HCT116 (cell line): ENCODE measurements at regions not wholly inside any gene's neighbourhood (a gene's known extent, or its start where the extent isn't known, plus 50 kb on each side); places are given as distances from the start of the nearest gene placed in this dataset.

Experiments
- ATAC-seq: fragments of 200-7000 bp; cut with Tn5 transposase; 2 replicates; pipeline ENCODE4 v1.9.1; 2020; ENCODE audit warnings: mild to moderate bottlenecking, moderate library complexity
- BruUV-seq: library from RNA; stranded (reverse); fragments of 400-500 nt; replicated peaks from 2 replicates; lab custom pipeline; 2021; lab: Mats Ljungman, UMichigan
- CTCF ChIA-PET: fragments of 300-600 bp; sonication (Branson Sonifier 250); formaldehyde crosslinking; loops from one replicate; lab custom pipeline; 2021; ENCODE audit warnings: antibody characterized with exemption; lab: Charles Lee
- POLR2A ChIA-PET: fragments of 300-600, 350-600 bp; sonication (Branson Sonifier 250); formaldehyde crosslinking; loops from one replicate; lab custom pipeline; 2021; ENCODE audit warnings: antibody characterized with exemption; lab: Charles Lee
- RAD21 ChIA-PET, 2 experiments: fragments of 300-600 bp; sonication (Branson Sonifier 250); formaldehyde crosslinking; loops; one replicate each; lab custom pipeline; 2023; ENCODE audit warnings: low total read pairs in 2 of 2; ENCODE audit not compliant: uncharacterized antibody in 2 of 2, unreplicated experiment in 2 of 2, low non-redundant PET in 1 of 2; lab: Charles Lee
- DNase-seq: peaks from one replicate; pipeline ENCODE4 v3.0.0-alpha.2; 2010; ENCODE audit warnings: low read depth, low spot score
- H2AFZ ChIP-seq: fragments of 200-600 bp; shearing (Covaris generic), sonication (generic); 2 replicates; pipeline ENCODE4 v1.6.1; 2017; ENCODE audit warnings: low read depth, mixed run types, mixed read lengths, antibody characterized with exemption, low read length; ENCODE audit not compliant: poor library complexity, severe bottlenecking
- H3K27ac ChIP-seq: 2 replicates; pipeline ENCODE4 v1.5.1; 2012; ENCODE audit warnings: low read depth, low read length
- H3K27me3 ChIP-seq: fragments of 200-600 bp; sonication (generic); 2 replicates; pipeline ENCODE4 v1.6.1; 2016; ENCODE audit warnings: mixed run types, low read length, mixed read lengths; ENCODE audit not compliant: insufficient read depth
- H3K36me3 ChIP-seq, 2 experiments: fragments of 200-500 bp in 1 of 2; fragments of 200-600 bp in 1 of 2; sonication (Bioruptor generic) in 1 of 2; sonication (generic) in 1 of 2; 2 replicates each; pipeline versions ENCODE4 v1.5.1 to v1.6.1; 2014 to 2016; ENCODE audit warnings: low read length in 2 of 2, inconsistent platforms in 1 of 2, mixed read lengths in 1 of 2, mixed run types in 1 of 2; ENCODE audit not compliant: insufficient read depth in 2 of 2, control insufficient read depth in 1 of 2
- H3K4me1 ChIP-seq, 2 experiments: fragments of 200-600 bp in 1 of 2; sonication (generic) in 1 of 2; 2 replicates each; pipeline versions ENCODE4 v1.5.1 to v1.6.1; 2012 to 2017; ENCODE audit warnings: low read length in 2 of 2, inconsistent platforms in 1 of 2, mild to moderate bottlenecking in 1 of 2, mixed read lengths in 1 of 2, mixed run types in 1 of 2, moderate library complexity in 1 of 2; ENCODE audit not compliant: insufficient read depth in 2 of 2, control insufficient read depth in 1 of 2
- H3K4me2 ChIP-seq: fragments of 200-600 bp; sonication (generic); 2 replicates; pipeline ENCODE4 v1.6.1; 2017; ENCODE audit warnings: mixed run types, low read length, mixed read lengths
- H3K4me3 ChIP-seq, 2 experiments: fragments of 200-600 bp in 1 of 2; sonication (generic) in 1 of 2; replicated peaks in 1 of 2; 2 replicates each; pipeline ENCODE4 v1.5.1; 2011 to 2016; ENCODE audit warnings: low read length in 2 of 2, control low read depth in 1 of 2, low read depth in 1 of 2, mild to moderate bottlenecking in 1 of 2, mixed read lengths in 1 of 2, mixed run types in 1 of 2
- H3K79me2 ChIP-seq: fragments of 200-600 bp; sonication (generic); 2 replicates; pipeline ENCODE4 v1.6.1; 2017; ENCODE audit warnings: mild to moderate bottlenecking, mixed run types, low read length, moderate library complexity, mixed read lengths; ENCODE audit not compliant: insufficient read depth
- H3K9ac ChIP-seq: fragments of 200-600 bp; sonication (generic); 2 replicates; pipeline ENCODE4 v1.6.1; 2016; ENCODE audit warnings: low read length, mixed read lengths
- H3K9me2 ChIP-seq: fragments of 200-600 bp; sonication (generic), shearing (Covaris generic); 2 replicates; pipeline ENCODE4 v1.6.1; 2017; ENCODE audit warnings: mixed run types, mild to moderate bottlenecking, moderate library complexity; ENCODE audit not compliant: insufficient read depth
- H3K9me3 ChIP-seq, 2 experiments: fragments of 200-500 bp in 1 of 2; fragments of 200-600 bp in 1 of 2; sonication (Bioruptor generic) in 1 of 2; sonication (generic) in 1 of 2; 2 replicates each; pipeline ENCODE4 v1.6.1; 2014 to 2017; ENCODE audit warnings: low read length in 2 of 2, mixed read lengths in 2 of 2, inconsistent platforms in 1 of 2, low read depth in 1 of 2, mild to moderate bottlenecking in 1 of 2, mixed run types in 1 of 2, moderate library complexity in 1 of 2; ENCODE audit not compliant: control insufficient read depth in 1 of 2, insufficient read depth in 1 of 2
- H4K20me1 ChIP-seq: fragments of 200-600 bp; sonication (generic), shearing (Covaris generic); 2 replicates; pipeline ENCODE4 v1.6.1; 2017; ENCODE audit warnings: mixed run types, mild to moderate bottlenecking, moderate library complexity; ENCODE audit not compliant: insufficient read depth
- CBX3 ChIP-seq: IDR thresholded peaks from 2 replicates; pipeline ENCODE4 v1.6.1; 2012; ENCODE audit warnings: low read depth
- EGR1 ChIP-seq: IDR thresholded peaks from 2 replicates; pipeline ENCODE4 v1.6.1; 2012; ENCODE audit warnings: low read depth
- ELF1 ChIP-seq: IDR thresholded peaks from 2 replicates; pipeline ENCODE4 v1.6.1; 2012; ENCODE audit warnings: low read depth, borderline replicate concordance
- JUND ChIP-seq: IDR thresholded peaks from 2 replicates; pipeline ENCODE4 v1.6.1; 2012
- RAD21 ChIP-seq: IDR thresholded peaks from 2 replicates; pipeline ENCODE4 v1.6.1; 2012; ENCODE audit warnings: low read depth, mild to moderate bottlenecking
- TCF7L2 ChIP-seq: IDR thresholded peaks from 2 replicates; pipeline ENCODE4 v1.7.0; 2011; ENCODE audit warnings: borderline replicate concordance, inconsistent platforms; ENCODE audit not compliant: insufficient read depth, insufficient read length; ENCODE audit errors: extremely low read depth
- ZNF274 ChIP-seq: fragments of 200-500 bp; sonication (Bioruptor generic); IDR thresholded peaks from 2 replicates; pipeline ENCODE4 v1.6.1; 2014; ENCODE audit warnings: mild to moderate bottlenecking, low read depth, low read length, inconsistent platforms
- intact Hi-C: fragments of 100-400 bp; cut with micrococcal nuclease; formaldehyde crosslinking; loops from 2 replicates; pipeline ENCODE4 v1.10.0; 2022
- TF ChIP-seq, protein P1 (sequence below): IDR thresholded peaks from 2 replicates; pipeline ENCODE4 v1.6.1; 2012
- TF ChIP-seq, protein P2 (sequence below): IDR thresholded peaks from 2 replicates; pipeline ENCODE4 v1.6.1; 2011; ENCODE audit warnings: mild to moderate bottlenecking, low read length, moderate library complexity; ENCODE audit not compliant: insufficient replicate concordance; ENCODE audit errors: extremely low read depth

DNA sequence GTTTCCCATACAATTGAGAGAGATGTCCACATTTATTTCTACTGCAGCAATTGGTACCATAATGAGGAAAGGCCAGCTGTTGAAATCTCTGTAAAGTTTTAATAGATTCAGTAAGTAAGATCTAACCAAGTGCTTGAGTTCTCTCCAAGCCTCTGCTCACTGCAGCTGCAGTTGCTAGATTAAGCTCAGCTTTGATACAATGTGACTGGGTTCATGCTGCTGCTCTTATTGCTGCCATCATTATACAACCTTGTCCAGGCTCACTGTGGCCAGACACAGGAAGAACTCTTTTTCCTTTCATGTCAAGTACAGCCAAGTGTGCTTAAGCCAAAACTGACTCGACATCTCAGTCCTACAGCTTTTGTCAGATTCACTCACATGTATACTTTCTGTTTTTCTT lies 423.5 kb downstream of the GJA1 start:
- BruUV-seq, result no TSS peak
- no peak for DNase-seq
- ChIA-PET RAD21 (no interaction called here), CTCF (interaction anchor here (1.7 to 2.3 kb wide), 2 partner anchors 175 to 326 kb away, joined by 6 to 8 read pairs; no protein-coding TSS in a partner anchor), POLR2A (no interaction called here)
- intact Hi-C loops, result loop anchor here (10.0 kb wide), 1 partner anchor 506 kb away; no protein-coding TSS in a partner anchor
- Histone ChIP-seq H3K4me3 (no peak overlapping the region), H3K79me2 (no peaks in the 10 kb centered on the region), H4K20me1 (no peaks in the 10 kb centered on the region), H3K9me3 (no peaks in the 10 kb centered on the region), H3K9me2 (no peaks in the 10 kb centered on the region), H3K4me1 (no peaks in the 10 kb centered on the region), H3K36me3 (no peaks in the 10 kb centered on the region), H2AFZ (no peak overlapping the region), H3K27ac (no peak overlapping the region), H3K9ac (no peak overlapping the region), H3K27me3 (no peaks in the 10 kb centered on the region)
- no peak for ATAC-seq
- TF ChIP-seq TCF7L2, result no peak
- TF ChIP-seq ELF1, result no peak
- TF ChIP-seq RAD21, result no peak
- TF ChIP-seq EGR1, result no peak
- TF ChIP-seq JUND, result no peak
- TF ChIP-seq, protein P1, sequence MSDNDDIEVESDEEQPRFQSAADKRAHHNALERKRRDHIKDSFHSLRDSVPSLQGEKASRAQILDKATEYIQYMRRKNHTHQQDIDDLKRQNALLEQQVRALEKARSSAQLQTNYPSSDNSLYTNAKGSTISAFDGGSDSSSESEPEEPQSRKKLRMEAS, result no peak
- TF ChIP-seq ZNF274, result no peak
- TF ChIP-seq, protein P2, sequence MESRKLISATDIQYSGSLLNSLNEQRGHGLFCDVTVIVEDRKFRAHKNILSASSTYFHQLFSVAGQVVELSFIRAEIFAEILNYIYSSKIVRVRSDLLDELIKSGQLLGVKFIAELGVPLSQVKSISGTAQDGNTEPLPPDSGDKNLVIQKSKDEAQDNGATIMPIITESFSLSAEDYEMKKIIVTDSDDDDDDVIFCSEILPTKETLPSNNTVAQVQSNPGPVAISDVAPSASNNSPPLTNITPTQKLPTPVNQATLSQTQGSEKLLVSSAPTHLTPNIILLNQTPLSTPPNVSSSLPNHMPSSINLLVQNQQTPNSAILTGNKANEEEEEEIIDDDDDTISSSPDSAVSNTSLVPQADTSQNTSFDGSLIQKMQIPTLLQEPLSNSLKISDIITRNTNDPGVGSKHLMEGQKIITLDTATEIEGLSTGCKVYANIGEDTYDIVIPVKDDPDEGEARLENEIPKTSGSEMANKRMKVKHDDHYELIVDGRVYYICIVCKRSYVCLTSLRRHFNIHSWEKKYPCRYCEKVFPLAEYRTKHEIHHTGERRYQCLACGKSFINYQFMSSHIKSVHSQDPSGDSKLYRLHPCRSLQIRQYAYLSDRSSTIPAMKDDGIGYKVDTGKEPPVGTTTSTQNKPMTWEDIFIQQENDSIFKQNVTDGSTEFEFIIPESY, result no peak
- no peak for TF ChIP-seq CBX3
- TF ChIP-seq, all 23 proteins: peak for 0
- no peak overlapping the region for H3K4me2 ChIP-seq
